GM21723 (cell line): ENCODE measurements at regions not wholly inside any gene's neighbourhood (a gene's known extent, or its start where the extent isn't known, plus 50 kb on each side); places are given as distances from the start of the nearest gene placed in this dataset.

Experiments used
- ATAC-seq: cut with Tn5 transposase; IDR thresholded peaks from one replicate; pipeline ENCODE4 v1.9.1; 2021; ENCODE audit warnings: mild to moderate bottlenecking, moderate library complexity; ENCODE audit not compliant: unreplicated experiment

GRCh38 chr1:36583980-36584782, 101.5 kb upstream of the CSF3R start:
- ATAC-seq, result no peak

- no peak for ATAC-seq
These were observed 100.4 kb upstream of the CSF3R start for GRCh38 chr1:36583080-36583479.

GRCh38 chr1:36582066-36582755, 99.5 kb upstream of the CSF3R start:
- no peak for ATAC-seq

GRCh38 chr1:36580524-36580923, 97.8 kb upstream of the CSF3R start:
- no peak for ATAC-seq

- ATAC-seq, result no peak
These were observed 96.3 kb upstream of the CSF3R start for GRCh38 chr1:36579039-36579438.

GRCh38 chr1:36576551-36577110, 93.9 kb upstream of the CSF3R start:
- no peak for ATAC-seq

- no peak for ATAC-seq
These were observed 93.4 kb upstream of the CSF3R start for GRCh38 chr1:36576118-36576517.

- ATAC-seq, result no peak
These were observed 90.7 kb upstream of the CSF3R start for GRCh38 chr1:36573445-36573844.

- ATAC-seq, result no peak
These were observed 90.2 kb upstream of the CSF3R start for GRCh38 chr1:36572906-36573305.

GRCh38 chr1:36572142-36572715, 89.5 kb upstream of the CSF3R start:
- ATAC-seq, result no peak

GRCh38 chr1:36571106-36571505, 88.4 kb upstream of the CSF3R start:
- ATAC-seq, result no peak

- ATAC-seq, result no peak
These were observed 87.9 kb upstream of the CSF3R start for GRCh38 chr1:36570478-36571060.

- no peak for ATAC-seq
These were observed 87.3 kb upstream of the CSF3R start for GRCh38 chr1:36570006-36570405.

- ATAC-seq, result no peak
These were observed 85.1 kb upstream of the CSF3R start for GRCh38 chr1:36567601-36568341.

- ATAC-seq, result no peak
These were observed 83.1 kb upstream of the CSF3R start for GRCh38 chr1:36565576-36566501.

- ATAC-seq, result no peak
These were observed 79.5 kb upstream of the CSF3R start for GRCh38 chr1:36562181-36562685.

- ATAC-seq, result no peak
These were observed 78.6 kb upstream of the CSF3R start for GRCh38 chr1:36561361-36561724.

GRCh38 chr1:36560621-36561360, 78.1 kb upstream of the CSF3R start:
- ATAC-seq, result no peak

GRCh38 chr1:36560177-36560576, 77.5 kb upstream of the CSF3R start:
- ATAC-seq, result no peak
